Spinal cord (tissue), 9 donors: ENCODE measurements at regions not wholly inside any gene's neighbourhood (a gene's known extent, or its start where the extent isn't known, plus 50 kb on each side); places are given as distances from the start of the nearest gene placed in this dataset.

Experiments
- DNase-seq, 6 donors: peaks; one replicate each; pipeline versions ENCODE4 v3.0.0 to v3.0.0-alpha.2; 2013 to 2015; ENCODE audit warnings: low spot score in 6 of 6, low read depth in 4 of 6
- H3K27ac ChIP-seq: one replicate; pipeline ENCODE4 v1.5.1; 2013; ENCODE audit warnings: low read depth, low read length, control low read depth
- H3K27me3 ChIP-seq: one replicate; pipeline ENCODE4 v1.6.1; 2013; ENCODE audit warnings: low read length; ENCODE audit not compliant: control insufficient read depth, insufficient read depth
- H3K36me3 ChIP-seq: one replicate; pipeline ENCODE4 v1.6.1; 2013; ENCODE audit warnings: low read length; ENCODE audit not compliant: control insufficient read depth, insufficient read depth
- H3K4me1 ChIP-seq: one replicate; pipeline ENCODE4 v1.6.1; 2013; ENCODE audit warnings: low read length; ENCODE audit not compliant: control insufficient read depth, insufficient read depth
- H3K4me3 ChIP-seq: one replicate; pipeline ENCODE4 v1.5.1; 2013; ENCODE audit warnings: low read depth, low read length, control low read depth
- H3K9me3 ChIP-seq: one replicate; pipeline ENCODE4 v1.6.1; 2013; ENCODE audit warnings: low read length; ENCODE audit not compliant: control insufficient read depth, insufficient read depth
- WGBS: methylation state at CpG from one replicate; pipeline ENCODE4 v1.1.5; 2013; ENCODE audit warnings: missing lambda C conversion rate; ENCODE audit not compliant: insufficient coverage; 5-methylcytosine and 5-hydroxymethylcytosine counted together
- donor health status: healthy.

- peak overlapping the region; percentile 90 for H3K27ac ChIP-seq
- H3K4me3 ChIP-seq: no peak overlapping the region
- DNase-seq: peak in 2 of 6 donors; percentile 1 to 3
- no peaks in the 10 kb centered on the region for H3K36me3 ChIP-seq
- H3K4me1 ChIP-seq: no peaks in the 10 kb centered on the region
- WGBS: 89% methylated on average over 1 of the region's 2 CpGs
- H3K27me3 ChIP-seq: no peaks in the 10 kb centered on the region
- H3K9me3 ChIP-seq: no peaks in the 10 kb centered on the region
These were observed 77.2 kb upstream of the PTPRZ1 start for GRCh38 chr7:121795736-121796135.

GRCh38 chr7:121793716-121794115, 79.2 kb upstream of the PTPRZ1 start:
- Histone ChIP-seq H3K4me3 (no peak overlapping the region), H3K4me1 (no peaks in the 10 kb centered on the region), H3K9me3 (peaks cover 2% of the 10 kb centered on the region), H3K27me3 (no peaks in the 10 kb centered on the region), H3K36me3 (no peaks in the 10 kb centered on the region), H3K27ac (no peak overlapping the region)
- 70% methylated on average over 2 of the region's 5 CpGs for WGBS
- no peak for DNase-seq

GRCh38 chr7:121777672-121778071, 95.3 kb upstream of the PTPRZ1 start:
- Histone ChIP-seq H3K4me3 (no peak overlapping the region), H3K36me3 (no peaks in the 10 kb centered on the region), H3K4me1 (no peaks in the 10 kb centered on the region), H3K27me3 (no peaks in the 10 kb centered on the region), H3K9me3 (no peaks in the 10 kb centered on the region), H3K27ac (no peak overlapping the region)
- WGBS: no CpG with 5 or more reads among the region's 3 CpGs
- DNase-seq: no peak

- no peak for DNase-seq
- Histone ChIP-seq H3K4me3 (no peak overlapping the region), H3K27me3 (no peaks in the 10 kb centered on the region), H3K9me3 (no peaks in the 10 kb centered on the region), H3K36me3 (no peaks in the 10 kb centered on the region), H3K4me1 (no peaks in the 10 kb centered on the region), H3K27ac (no peak overlapping the region)
- no CpG with 5 or more reads among the region's 3 CpGs for WGBS
These were observed 98.4 kb upstream of the PTPRZ1 start for GRCh38 chr7:121774563-121774962.

- H3K9me3 ChIP-seq: no peaks in the 10 kb centered on the region
- peaks cover 3% of the 10 kb centered on the region for H3K4me1 ChIP-seq
- no peak overlapping the region for H3K27ac ChIP-seq
- DNase-seq: no peak
- no CpG with 5 or more reads among the region's 1 CpG for WGBS
- no peak overlapping the region for H3K4me3 ChIP-seq
- H3K36me3 ChIP-seq: no peaks in the 10 kb centered on the region
- H3K27me3 ChIP-seq: no peaks in the 10 kb centered on the region
These were observed 106.3 kb upstream of the PTPRZ1 start for GRCh38 chr7:121766676-121767075.

- H3K9me3 ChIP-seq: no peaks in the 10 kb centered on the region
- no peaks in the 10 kb centered on the region for H3K27me3 ChIP-seq
- no peak overlapping the region for H3K27ac ChIP-seq
- H3K36me3 ChIP-seq: no peaks in the 10 kb centered on the region
- WGBS: no CpG with 5 or more reads among the region's 1 CpG
- no peaks in the 10 kb centered on the region for H3K4me1 ChIP-seq
- H3K4me3 ChIP-seq: no peak overlapping the region
- no peak for DNase-seq
These were observed 111.6 kb upstream of the PTPRZ1 start for GRCh38 chr7:121761399-121761798.

- Histone ChIP-seq H3K9me3 (no peaks in the 10 kb centered on the region), H3K27ac (peak overlapping the region; percentile 49), H3K4me3 (no peak overlapping the region), H3K4me1 (peaks cover 3% of the 10 kb centered on the region), H3K27me3 (no peaks in the 10 kb centered on the region), H3K36me3 (no peaks in the 10 kb centered on the region)
- peak; percentile 43 to 93 (median 67) for DNase-seq
- WGBS: 0% methylated on average over 1 of the region's 6 CpGs
These were observed 117.0 kb upstream of the PTPRZ1 start for GRCh38 chr7:121755818-121756552.

GRCh38 chr7:121755286-121755685, 117.7 kb upstream of the PTPRZ1 start:
- Histone ChIP-seq H3K4me3 (no peak overlapping the region), H3K27ac (peak overlapping the region; percentile 49), H3K4me1 (peaks cover 3% of the 10 kb centered on the region), H3K36me3 (no peaks in the 10 kb centered on the region), H3K9me3 (no peaks in the 10 kb centered on the region), H3K27me3 (no peaks in the 10 kb centered on the region)
- WGBS: no CpG with 5 or more reads among the region's 2 CpGs
- DNase-seq: no peak

- 63% methylated on average over 2 of the region's 2 CpGs for WGBS
- Histone ChIP-seq H3K36me3 (no peaks in the 10 kb centered on the region), H3K27ac (no peak overlapping the region), H3K9me3 (no peaks in the 10 kb centered on the region), H3K4me1 (peaks cover 3% of the 10 kb centered on the region), H3K4me3 (no peak overlapping the region), H3K27me3 (no peaks in the 10 kb centered on the region)
- no peak for DNase-seq
These were observed 119.0 kb upstream of the PTPRZ1 start for GRCh38 chr7:121753944-121754343.

- H3K9me3 ChIP-seq: no peaks in the 10 kb centered on the region
- H3K27ac ChIP-seq: no peak overlapping the region
- DNase-seq: peak in 2 of 6 donors; percentile 34 to 43
- H3K4me3 ChIP-seq: no peak overlapping the region
- 27% methylated on average over 2 of the region's 4 CpGs for WGBS
- H3K4me1 ChIP-seq: peaks cover 3% of the 10 kb centered on the region
- no peaks in the 10 kb centered on the region for H3K27me3 ChIP-seq
- H3K36me3 ChIP-seq: no peaks in the 10 kb centered on the region
These were observed 120.3 kb upstream of the PTPRZ1 start for GRCh38 chr7:121752706-121753105.
